NCI-H146 treated with DMSO at 0.1 percent for 48 hours (cell line): ENCODE measurements at regions not wholly inside any gene's neighbourhood (a gene's known extent, or its start where the extent isn't known, plus 50 kb on each side); places are given as distances from the start of the nearest gene placed in this dataset.

Source experiments
- DNase-seq: peaks from one replicate; lab custom pipeline; 2025; ENCODE audit not compliant: unreplicated experiment; lab: John Stamatoyannopoulos, UW

DNA sequence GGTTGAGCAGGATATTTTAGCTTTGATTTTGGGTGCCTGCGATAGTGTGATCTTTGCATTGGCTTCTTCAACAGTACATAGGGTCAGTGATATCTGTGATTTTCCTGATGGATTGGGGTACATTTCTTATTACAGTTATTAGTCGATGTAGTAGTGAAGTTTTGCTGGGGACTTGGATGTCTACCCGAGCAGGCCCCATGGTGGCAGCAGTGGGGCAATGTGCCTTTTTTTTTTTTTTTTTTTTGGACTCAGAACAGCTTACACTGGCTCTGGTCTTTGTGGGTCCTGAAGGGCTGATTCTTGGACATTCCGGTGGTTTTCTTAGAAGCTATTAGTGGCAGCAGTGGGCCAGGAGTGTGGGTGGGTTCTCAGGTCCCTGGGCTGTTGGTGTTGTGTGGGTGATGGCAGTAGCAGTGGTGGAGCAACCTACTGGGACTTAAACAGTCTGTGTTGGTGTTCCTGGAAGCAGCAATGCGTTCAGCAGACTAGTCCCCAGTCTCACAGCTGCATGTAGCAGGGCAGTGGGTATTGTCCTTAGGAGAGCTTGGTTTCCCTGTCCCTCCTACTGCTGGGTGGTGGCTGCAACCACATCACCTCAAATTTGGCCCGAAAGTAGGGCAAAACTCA is 53.7 kb upstream of the SLC4A10 start:
- DNase-seq = no peak

DNA sequence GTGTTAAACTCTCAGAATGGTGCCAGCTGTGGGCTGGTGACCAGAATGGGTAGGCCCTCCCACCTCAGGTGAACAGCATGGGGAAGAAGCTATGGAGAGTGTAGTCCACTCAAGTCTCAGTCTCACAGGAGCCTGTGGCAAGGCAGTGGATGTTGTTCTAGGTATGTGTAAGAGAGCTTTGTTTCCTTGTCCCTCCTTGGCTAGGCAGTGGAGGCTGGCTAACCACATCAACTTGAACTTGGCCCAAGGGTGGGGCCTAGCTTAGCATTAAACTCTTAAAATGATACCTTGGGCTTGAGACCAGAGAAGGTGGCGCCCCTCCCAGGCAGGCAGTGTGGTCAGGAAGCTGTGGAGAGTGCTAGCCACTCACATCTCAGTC is 53.2 kb upstream of the SLC4A10 start:
- no peak for DNase-seq
